ENCODE measurements at regions not wholly inside any gene's neighbourhood (a gene's known extent, or its start where the extent isn't known, plus 50 kb on each side); places are given as distances from the start of the nearest gene placed in this dataset.

- H3K4me3 ChIP-seq (ENCODE audit: low read depth, low read length) = no peak overlapping the region
- TF ChIP-seq CTCF (IDR thresholded peaks at IDR 0.05; ENCODE audit: borderline replicate concordance, insufficient read depth, low read depth, low read length) = no peak
These were observed 255.9 kb upstream of the SPRED2 start for GRCh38 chr2:65688141-65688886.

- TF ChIP-seq CTCF (IDR thresholded peaks at IDR 0.05; ENCODE audit: borderline replicate concordance, insufficient read depth, low read depth, low read length) = no peak
- no peak overlapping the region for H3K4me3 ChIP-seq (ENCODE audit: low read depth, low read length)
These were observed 255.2 kb upstream of the SPRED2 start for GRCh38 chr2:65687614-65688013.

DNA sequence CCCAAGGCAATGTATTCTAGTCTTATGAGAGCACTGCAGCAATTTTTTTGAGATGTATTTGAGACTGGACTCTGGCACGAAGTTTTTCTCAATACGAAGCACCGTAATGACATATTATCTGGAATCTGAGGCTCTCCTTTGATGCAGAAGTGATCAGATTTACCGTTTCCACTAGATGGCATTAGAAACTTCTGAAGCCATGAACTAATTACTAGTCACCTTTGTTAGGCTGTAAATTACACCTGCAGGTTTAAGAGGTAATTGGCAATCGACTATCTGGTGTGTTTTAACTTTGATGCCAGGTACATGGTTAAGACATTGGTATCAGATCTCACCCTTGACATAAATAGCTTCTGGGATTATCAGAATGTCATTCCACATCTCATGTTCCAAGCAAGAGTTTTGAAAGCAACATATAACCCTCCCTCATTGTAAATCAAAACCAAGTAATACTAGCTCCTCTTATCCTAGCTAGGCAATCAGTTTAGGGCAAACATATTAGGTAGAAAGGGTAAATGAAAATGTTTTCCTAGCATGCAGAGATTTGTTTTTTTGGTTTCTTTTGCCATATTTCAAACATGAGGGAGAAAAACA is 254.6 kb upstream of the SPRED2 start:
- H3K4me3 ChIP-seq (ENCODE audit: low read depth, low read length) = no peak overlapping the region
- no peak for TF ChIP-seq CTCF (IDR thresholded peaks at IDR 0.05; ENCODE audit: borderline replicate concordance, insufficient read depth, low read depth, low read length)

DNA sequence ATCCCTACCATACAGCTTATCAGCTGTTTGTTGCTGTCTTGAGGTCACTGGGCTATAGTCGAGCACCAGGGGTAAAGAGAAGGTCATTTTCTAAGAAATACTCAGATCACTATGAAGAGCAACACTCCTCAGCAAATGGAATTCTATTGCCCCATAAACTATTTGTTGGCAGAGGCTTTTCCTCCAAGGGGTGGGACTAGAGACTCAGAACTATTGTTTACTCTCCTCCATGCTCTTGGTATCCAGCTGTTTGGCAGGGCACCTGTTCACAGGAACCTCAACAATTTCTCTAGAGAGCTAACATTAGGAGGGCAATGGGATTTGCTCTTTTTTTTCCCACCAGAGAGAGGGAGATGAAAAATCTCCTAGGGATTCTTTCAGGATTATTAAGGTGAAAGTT is 249.1 kb upstream of the SPRED2 start:
- no peak for TF ChIP-seq CTCF (IDR thresholded peaks at IDR 0.05; ENCODE audit: borderline replicate concordance, insufficient read depth, low read depth, low read length)
- H3K4me3 ChIP-seq (ENCODE audit: low read depth, low read length) = no peak overlapping the region

DNA sequence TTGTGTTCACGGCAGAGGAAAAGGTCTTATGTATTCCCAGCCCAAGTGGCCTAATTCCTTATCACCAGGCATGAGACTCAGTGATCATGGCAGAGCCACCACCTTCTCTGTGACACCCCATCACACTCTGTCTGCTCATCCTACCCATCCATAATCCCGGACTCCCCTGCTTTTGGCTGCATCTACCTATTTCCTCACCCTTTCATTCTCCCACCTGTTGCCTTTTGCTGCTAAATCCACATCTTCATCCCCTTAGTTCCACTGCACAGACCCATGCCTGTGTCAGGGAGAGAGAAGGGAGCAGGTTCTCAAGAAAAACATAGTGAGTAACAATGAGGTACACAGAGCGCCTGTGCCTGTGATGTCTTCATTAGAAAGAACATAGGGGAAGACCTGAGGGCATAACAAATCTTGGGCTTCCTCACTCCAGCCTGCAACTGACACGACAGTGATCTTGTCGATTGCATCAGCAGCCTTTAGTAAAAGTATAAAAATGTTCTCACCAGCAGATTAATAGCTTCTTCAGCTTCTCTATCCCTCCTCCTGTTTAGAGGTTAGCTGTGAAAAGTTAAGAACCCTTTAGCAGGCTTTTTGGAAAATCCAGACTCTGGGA is 246.5 kb upstream of the SPRED2 start:
- TF ChIP-seq CTCF (IDR thresholded peaks at IDR 0.05; ENCODE audit: borderline replicate concordance, insufficient read depth, low read depth, low read length) = no peak
- no peak overlapping the region for H3K4me3 ChIP-seq (ENCODE audit: low read depth, low read length)

GRCh38 chr2:65675350-65675749 is 243.0 kb upstream of the SPRED2 start:
- H3K4me3 ChIP-seq (ENCODE audit: low read depth, low read length) = no peak overlapping the region
- TF ChIP-seq CTCF (IDR thresholded peaks at IDR 0.05; ENCODE audit: borderline replicate concordance, insufficient read depth, low read depth, low read length) = no peak
